ENCODE measurements at regions not wholly inside any gene's neighbourhood (a gene's known extent, or its start where the extent isn't known, plus 50 kb on each side); places are given as distances from the start of the nearest gene placed in this dataset.

DNA sequence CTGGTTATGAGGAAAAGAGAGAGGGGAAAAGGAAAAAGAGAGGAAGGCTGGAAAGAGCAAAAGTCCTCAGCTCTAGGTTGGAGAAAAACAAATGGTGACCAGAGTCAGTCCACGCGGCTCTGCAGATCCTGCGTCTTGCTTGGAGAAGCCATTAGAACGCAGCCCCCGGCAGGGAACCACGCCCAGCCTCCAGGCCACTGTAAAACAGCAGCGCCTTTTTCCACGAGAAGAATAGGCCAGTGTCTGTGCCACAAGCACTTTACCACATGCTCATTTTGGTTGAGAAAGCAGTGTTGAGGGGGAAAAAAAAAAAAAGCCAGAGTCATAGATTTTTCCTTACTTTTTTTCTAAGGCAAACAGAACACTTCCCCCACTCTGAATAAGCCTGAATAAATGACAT, 846.9 kb upstream of the ADAMTS5 start:
- ChIA-PET POLR2A (ENCODE audit: low non-redundant PET) (no interaction called here), CTCF (no interaction called here)
- DNase-seq (ENCODE audit: low spot score): no peak
- no peak overlapping the region for H3K27ac ChIP-seq
- TF ChIP-seq, protein P1, sequence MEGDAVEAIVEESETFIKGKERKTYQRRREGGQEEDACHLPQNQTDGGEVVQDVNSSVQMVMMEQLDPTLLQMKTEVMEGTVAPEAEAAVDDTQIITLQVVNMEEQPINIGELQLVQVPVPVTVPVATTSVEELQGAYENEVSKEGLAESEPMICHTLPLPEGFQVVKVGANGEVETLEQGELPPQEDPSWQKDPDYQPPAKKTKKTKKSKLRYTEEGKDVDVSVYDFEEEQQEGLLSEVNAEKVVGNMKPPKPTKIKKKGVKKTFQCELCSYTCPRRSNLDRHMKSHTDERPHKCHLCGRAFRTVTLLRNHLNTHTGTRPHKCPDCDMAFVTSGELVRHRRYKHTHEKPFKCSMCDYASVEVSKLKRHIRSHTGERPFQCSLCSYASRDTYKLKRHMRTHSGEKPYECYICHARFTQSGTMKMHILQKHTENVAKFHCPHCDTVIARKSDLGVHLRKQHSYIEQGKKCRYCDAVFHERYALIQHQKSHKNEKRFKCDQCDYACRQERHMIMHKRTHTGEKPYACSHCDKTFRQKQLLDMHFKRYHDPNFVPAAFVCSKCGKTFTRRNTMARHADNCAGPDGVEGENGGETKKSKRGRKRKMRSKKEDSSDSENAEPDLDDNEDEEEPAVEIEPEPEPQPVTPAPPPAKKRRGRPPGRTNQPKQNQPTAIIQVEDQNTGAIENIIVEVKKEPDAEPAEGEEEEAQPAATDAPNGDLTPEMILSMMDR (conservative IDR thresholded peaks at IDR 0.05; ENCODE audit: low read depth): no peak

DNA sequence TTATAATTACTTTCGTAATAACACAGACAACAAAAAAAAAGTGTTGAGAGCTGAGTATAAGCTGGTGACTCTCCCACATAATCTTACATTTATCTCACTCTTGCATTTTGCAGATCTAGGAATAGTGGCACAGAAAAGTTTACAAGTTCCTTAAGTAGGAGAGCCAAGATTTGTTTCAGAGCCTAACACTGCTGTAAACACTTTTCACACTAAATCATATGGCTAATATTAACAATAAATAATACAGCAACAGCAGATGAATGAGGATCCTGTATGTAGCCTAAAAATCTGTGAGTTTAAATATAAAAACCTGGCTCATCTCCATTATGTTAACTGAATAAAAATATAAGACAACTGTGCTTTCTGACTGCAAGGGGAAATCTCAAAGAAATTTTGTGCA, 846.5 kb upstream of the ADAMTS5 start:
- TF ChIP-seq, protein P1 (conservative IDR thresholded peaks at IDR 0.05; ENCODE audit: low read depth): no peak
- H3K27ac ChIP-seq: no peak overlapping the region
- CTCF ChIA-PET: no interaction called here
- POLR2A ChIA-PET (ENCODE audit: low non-redundant PET): no interaction called here
- DNase-seq (ENCODE audit: low spot score): no peak

DNA sequence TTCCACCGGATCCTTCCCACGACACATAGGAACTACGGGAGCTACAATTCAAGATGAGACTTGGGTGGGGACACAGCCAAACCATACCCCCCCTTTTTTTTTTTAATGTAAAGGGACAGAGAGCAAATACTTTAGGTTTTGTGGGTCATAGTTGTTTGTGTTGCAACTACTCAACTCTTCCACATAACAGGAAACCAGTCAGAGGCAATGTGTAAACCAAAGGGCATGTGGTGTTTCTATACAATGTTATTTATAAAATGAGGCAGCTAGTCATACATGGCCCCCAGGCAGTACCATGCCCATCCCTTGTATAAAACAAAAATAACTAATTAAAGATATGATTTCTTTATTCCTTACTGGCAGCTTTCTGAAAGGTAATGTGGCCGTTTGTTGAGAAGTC, 845.4 kb upstream of the ADAMTS5 start:
- no peak for DNase-seq (ENCODE audit: low spot score)
- ChIA-PET CTCF (interaction anchor here (0.6 kb wide), 1 partner anchor 525 kb away, joined by 3 read pairs; no protein-coding TSS in a partner anchor), POLR2A (ENCODE audit: low non-redundant PET) (no interaction called here)
- TF ChIP-seq, protein P1 (conservative IDR thresholded peaks at IDR 0.05; ENCODE audit: low read depth): no peak
- no peak overlapping the region for H3K27ac ChIP-seq

GRCh38 chr21:27808923-27809322, 842.0 kb upstream of the ADAMTS5 start:
- no peak overlapping the region for H3K27ac ChIP-seq
- TF ChIP-seq, protein P1 (conservative IDR thresholded peaks at IDR 0.05; ENCODE audit: low read depth): no peak
- ChIA-PET POLR2A (ENCODE audit: low non-redundant PET) (no interaction called here), CTCF (no interaction called here)
- no peak for DNase-seq (ENCODE audit: low spot score)

GRCh38 chr21:27807596-27807995, 840.7 kb upstream of the ADAMTS5 start:
- DNase-seq (ENCODE audit: low spot score): no peak
- ChIA-PET CTCF (no interaction called here), POLR2A (ENCODE audit: low non-redundant PET) (no interaction called here)
- TF ChIP-seq, protein P1 (conservative IDR thresholded peaks at IDR 0.05; ENCODE audit: low read depth): no peak
- no peak overlapping the region for H3K27ac ChIP-seq

GRCh38 chr21:27806281-27806680, 839.4 kb upstream of the ADAMTS5 start:
- DNase-seq (ENCODE audit: low spot score): no peak
- ChIA-PET POLR2A (ENCODE audit: low non-redundant PET) (no interaction called here), CTCF (no interaction called here)
- TF ChIP-seq, protein P1 (conservative IDR thresholded peaks at IDR 0.05; ENCODE audit: low read depth): no peak
- H3K27ac ChIP-seq: no peak overlapping the region

GRCh38 chr21:27805696-27806095, 838.8 kb upstream of the ADAMTS5 start:
- ChIA-PET POLR2A (ENCODE audit: low non-redundant PET) (no interaction called here), CTCF (no interaction called here)
- TF ChIP-seq, protein P1 (conservative IDR thresholded peaks at IDR 0.05; ENCODE audit: low read depth): no peak
- H3K27ac ChIP-seq: no peak overlapping the region
- DNase-seq (ENCODE audit: low spot score): no peak

Data from RWPE1 (cell line).